Cardiac fibroblast (primary cell): ENCODE measurements at regions not wholly inside any gene's neighbourhood (a gene's known extent, or its start where the extent isn't known, plus 50 kb on each side); places are given as distances from the start of the nearest gene placed in this dataset.
A peak's percentile ranks its signal among the peaks of the same experiment; 100 is the strongest.
"Not testable (repeated sequence)": the region's sequence is repeated elsewhere in the genome, so short reads cannot be mapped to it uniquely, and the experiment has no call there.

Source experiments
- DNase-seq, 2 donors: peaks; one replicate each; pipeline versions ENCODE4 v3.0.0 to v3.0.0-alpha.2; 2010; ENCODE audit warnings: low read depth in 2 of 2
- H3K4me3 ChIP-seq, 2 donors: replicated peaks in 1 of 2; 1 replicate in 1 of 2; 2 replicates in 1 of 2; pipeline ENCODE4 v1.5.1; 2011; ENCODE audit warnings: low read depth in 2 of 2, low read length in 2 of 2, mild to moderate bottlenecking in 2 of 2, moderate library complexity in 1 of 2
- TF ChIP-seq, protein P1 (sequence below): IDR thresholded peaks from one replicate; pipeline ENCODE4 v1.5.1; 2011; ENCODE audit warnings: low read depth, mild to moderate bottlenecking, low read length, inconsistent platforms

- TF ChIP-seq, protein P1, sequence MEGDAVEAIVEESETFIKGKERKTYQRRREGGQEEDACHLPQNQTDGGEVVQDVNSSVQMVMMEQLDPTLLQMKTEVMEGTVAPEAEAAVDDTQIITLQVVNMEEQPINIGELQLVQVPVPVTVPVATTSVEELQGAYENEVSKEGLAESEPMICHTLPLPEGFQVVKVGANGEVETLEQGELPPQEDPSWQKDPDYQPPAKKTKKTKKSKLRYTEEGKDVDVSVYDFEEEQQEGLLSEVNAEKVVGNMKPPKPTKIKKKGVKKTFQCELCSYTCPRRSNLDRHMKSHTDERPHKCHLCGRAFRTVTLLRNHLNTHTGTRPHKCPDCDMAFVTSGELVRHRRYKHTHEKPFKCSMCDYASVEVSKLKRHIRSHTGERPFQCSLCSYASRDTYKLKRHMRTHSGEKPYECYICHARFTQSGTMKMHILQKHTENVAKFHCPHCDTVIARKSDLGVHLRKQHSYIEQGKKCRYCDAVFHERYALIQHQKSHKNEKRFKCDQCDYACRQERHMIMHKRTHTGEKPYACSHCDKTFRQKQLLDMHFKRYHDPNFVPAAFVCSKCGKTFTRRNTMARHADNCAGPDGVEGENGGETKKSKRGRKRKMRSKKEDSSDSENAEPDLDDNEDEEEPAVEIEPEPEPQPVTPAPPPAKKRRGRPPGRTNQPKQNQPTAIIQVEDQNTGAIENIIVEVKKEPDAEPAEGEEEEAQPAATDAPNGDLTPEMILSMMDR = no peak
- no peak overlapping the region for H3K4me3 ChIP-seq
- DNase-seq = no peak
Observed at GRCh38 chr5:62824936-62825335, 246.3 kb downstream of the LRRC70 start.

DNA sequence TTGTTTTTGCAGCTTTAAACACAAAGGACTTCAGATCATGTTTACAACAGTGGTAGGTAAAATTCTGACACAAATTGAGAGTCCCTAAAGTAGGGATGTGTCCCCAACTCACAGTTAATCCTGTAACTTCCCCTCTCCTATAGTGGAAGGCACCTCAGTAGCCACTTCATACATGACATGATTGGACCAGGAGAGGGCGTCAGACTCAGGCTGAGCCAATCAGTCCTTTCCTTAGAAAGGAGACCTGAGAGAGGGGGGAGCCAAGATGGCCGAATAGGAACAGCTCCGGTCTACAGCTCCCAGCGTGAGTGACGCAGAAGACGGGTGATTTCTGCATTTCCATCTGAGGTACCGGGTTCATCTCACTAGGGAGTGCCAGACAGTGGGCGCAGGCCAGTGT is 238.4 kb downstream of the LRRC70 start:
- not testable (repeated sequence) for H3K4me3 ChIP-seq, DNase-seq

DNA sequence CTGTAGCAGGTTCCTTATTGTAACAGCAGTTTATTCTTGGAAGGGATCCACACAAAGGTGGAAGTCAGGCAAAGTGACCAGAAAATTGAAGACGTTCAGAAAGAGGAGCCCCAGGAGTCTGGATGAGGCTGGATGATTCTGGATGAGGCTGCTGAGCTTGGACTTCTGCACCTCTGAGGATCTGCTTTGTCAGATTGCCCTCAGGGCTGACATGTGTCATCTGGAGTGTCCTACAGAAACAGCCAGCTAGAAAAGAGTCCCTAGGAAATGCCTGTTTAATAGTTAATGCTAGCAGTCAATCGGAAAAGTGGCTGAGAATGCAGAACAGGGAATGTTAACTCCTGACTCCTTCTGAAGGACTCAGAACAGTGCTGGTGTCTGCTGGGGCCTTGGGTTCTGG is 236.4 kb downstream of the LRRC70 start:
- H3K4me3 ChIP-seq = no peak overlapping the region
- TF ChIP-seq, protein P1 = no peak

DNA sequence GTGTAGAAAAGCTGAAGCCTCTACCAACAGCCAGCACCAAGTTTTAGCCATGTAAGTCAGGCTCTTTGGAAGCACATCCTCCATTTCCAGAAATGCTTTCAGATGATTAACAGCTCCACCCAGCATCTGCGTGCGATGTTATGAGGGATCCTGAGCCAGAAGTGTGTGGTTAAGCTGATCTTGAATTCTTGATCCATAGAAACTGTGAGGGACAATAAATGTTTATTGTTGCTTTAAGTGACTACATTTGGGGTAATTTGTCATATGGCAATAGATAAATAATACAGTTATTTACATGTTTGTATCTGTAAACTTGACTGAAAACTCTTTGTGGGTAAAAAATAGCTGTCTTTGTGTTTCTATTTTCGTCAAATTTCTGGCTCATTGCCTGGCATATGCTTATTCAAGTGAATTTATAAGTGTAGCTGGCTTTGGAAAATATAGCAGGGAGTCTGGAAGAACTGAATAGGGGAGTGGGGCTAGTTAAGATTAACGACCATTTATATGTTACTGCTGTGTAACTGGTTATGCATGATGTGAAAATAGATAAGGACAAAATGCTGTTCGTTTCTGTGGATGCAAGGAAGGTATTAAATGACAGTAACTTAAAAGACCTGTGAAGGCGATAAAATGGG is 234.1 kb downstream of the LRRC70 start:
- TF ChIP-seq, protein P1 = no peak
- no peak for DNase-seq
- H3K4me3 ChIP-seq = no peak overlapping the region

More for the DNA sequence above, 236.4 kb downstream of the LRRC70 start:
- no peak for DNase-seq

DNA sequence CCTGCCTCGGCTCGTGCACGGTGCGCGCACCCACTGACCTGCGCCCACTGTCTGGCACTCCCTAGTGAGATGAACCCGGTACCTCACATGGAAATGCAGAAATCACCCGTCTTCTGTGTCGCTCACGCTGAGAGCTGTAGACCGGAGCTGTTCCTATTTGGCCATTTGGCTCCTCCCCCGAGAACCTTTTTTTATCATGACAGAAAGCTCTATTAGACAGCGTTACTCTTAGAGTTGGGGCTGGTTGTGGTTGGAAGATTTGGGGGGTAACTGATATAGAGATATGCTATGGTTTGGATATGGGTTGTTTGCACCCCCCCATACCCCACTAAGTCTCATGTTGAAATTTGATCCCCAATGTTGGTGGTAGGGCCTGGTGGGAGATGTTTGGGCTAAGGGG is 226.2 kb downstream of the LRRC70 start:
- not testable (repeated sequence) for DNase-seq, H3K4me3 ChIP-seq

DNA sequence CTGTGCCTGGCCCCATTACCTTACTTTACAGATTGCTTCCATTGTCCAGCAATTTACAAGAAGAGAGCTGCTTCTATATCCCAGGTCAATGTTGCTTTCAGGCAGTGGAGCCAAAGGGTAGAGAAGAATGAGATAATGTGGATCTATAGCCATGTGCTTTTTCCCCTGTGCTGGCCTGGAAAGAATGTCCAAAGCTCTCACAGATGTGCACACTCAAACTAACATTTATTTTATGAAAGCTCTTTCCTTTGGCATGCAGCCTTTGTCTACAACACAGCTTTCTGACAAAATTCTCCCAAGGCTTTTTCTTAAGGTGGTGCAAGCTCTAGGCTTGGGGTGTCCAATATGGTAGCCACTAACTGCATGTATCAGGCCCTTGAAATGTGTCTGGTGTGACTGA is 217.3 kb downstream of the LRRC70 start:
- no peak overlapping the region for H3K4me3 ChIP-seq
- DNase-seq = no peak
- TF ChIP-seq, protein P1 = no peak

GRCh38 chr5:62794456-62794855 is 215.8 kb downstream of the LRRC70 start:
- no peak for DNase-seq
- H3K4me3 ChIP-seq = no peak overlapping the region
- TF ChIP-seq, protein P1 = no peak

DNA sequence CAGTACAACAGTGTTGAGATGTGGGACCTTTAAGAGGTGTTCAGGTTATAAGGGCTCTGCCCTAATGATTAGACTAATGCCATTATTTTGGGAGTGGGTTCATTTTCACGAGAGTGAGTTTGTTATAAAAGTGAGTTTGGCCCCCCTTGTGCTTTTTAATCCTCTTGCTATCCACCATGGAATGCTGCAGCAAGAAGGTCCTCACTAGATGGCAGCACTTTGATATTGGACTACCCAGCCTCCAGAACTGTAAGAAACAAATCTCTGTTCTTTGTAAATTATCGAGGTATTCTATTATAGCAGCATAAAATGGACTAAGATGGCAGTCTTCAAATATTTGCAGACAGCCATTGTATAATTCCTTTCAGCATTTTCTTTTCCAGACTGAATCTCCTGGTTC is 212.4 kb downstream of the LRRC70 start:
- TF ChIP-seq, protein P1 = peak; percentile 46
- peak; percentile 32 to 46 for DNase-seq

More for the DNA sequence above, 212.4 kb downstream of the LRRC70 start:
- no peak overlapping the region for H3K4me3 ChIP-seq
